ENCODE measurements at regions not wholly inside any gene's neighbourhood (a gene's known extent, or its start where the extent isn't known, plus 50 kb on each side); places are given as distances from the start of the nearest gene placed in this dataset.

DNA sequence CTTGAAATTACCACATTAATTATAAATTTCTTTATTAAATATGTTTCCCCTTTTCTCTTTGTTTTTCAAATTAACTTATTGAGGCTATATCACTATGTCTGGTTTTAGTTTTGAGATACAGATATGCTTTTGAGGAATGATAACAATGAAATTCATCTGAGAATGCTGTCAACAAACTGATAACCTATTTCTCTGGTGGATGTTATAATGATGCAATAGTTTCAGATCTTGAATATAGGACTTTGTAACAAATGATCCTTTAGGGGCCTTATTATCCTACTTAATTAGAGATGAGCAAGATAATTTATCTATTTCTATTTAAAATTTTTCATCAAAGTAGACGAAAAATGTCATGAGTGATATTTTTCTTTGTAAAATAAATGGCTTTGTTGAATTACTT lies 123.7 kb downstream of the MAGEB17 start:
- ATAC-seq (replicated peaks; ENCODE audit: extremely low read depth, poor library complexity, severe bottlenecking) (no peak), DNase-seq (ENCODE audit: low spot score in 2 of 2) (no peak)
- H3K9me3 Mint-ChIP-seq: peaks cover 7% of the 10 kb centered on the region
- peaks cover 10% of the 10 kb centered on the region for H3K27me3 Mint-ChIP-seq
- H3K36me3 Mint-ChIP-seq (ENCODE audit: insufficient read depth): no peaks in the 10 kb centered on the region
- no peak overlapping the region for H3K4me3 Mint-ChIP-seq
- no peak overlapping the region for H3K27ac Mint-ChIP-seq (ENCODE audit: low read depth)
- no peaks in the 10 kb centered on the region for H3K4me1 Mint-ChIP-seq

DNA sequence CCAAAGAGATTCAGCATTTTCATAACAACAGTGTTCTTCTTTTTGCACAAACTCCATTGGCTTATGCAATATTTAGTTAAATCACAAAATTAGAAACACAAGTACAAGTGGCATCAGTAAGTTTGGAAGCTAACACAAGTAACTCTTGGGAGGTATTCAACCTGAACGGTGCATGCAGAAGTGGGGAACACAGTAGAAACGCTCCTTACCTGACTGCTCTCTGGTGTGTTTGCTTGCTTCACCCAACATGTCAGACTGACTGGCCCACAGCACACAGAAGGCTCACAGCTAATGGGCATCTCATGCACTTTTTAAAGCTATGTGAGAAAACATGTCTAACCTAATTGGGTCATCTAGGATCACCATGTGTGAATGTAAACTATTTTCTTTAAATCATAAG lies 133.6 kb downstream of the MAGEB17 start:
- ATAC-seq (replicated peaks; ENCODE audit: extremely low read depth, poor library complexity, severe bottlenecking) (no peak), DNase-seq (ENCODE audit: low spot score in 2 of 2) (no peak)
- H3K4me3 Mint-ChIP-seq: no peak overlapping the region
- H3K36me3 Mint-ChIP-seq (ENCODE audit: insufficient read depth): no peaks in the 10 kb centered on the region
- no peaks in the 10 kb centered on the region for H3K9me3 Mint-ChIP-seq
- no peaks in the 10 kb centered on the region for H3K27me3 Mint-ChIP-seq
- H3K27ac Mint-ChIP-seq (ENCODE audit: low read depth): no peak overlapping the region
- no peaks in the 10 kb centered on the region for H3K4me1 Mint-ChIP-seq

DNA sequence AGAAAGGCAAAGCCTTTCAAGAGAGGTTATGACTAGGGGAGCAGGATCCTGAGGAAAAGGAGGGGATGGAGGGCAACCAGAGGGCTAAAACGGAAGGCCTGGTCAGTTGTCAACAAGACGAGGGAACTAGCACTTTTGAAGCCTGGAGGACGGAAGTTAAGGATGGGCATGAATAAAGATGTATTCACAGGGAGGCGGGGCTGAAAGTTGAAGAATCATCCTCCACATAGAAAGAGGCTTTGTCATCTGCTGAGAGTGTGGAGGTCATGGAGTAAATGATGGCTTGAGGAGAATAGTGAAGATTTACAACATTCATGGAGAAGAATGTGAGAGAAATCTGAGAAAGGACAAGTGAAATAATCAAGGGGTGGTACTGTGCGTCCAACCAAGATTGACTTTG lies 137.5 kb downstream of the MAGEB17 start:
- Mint-ChIP-seq H3K4me1 (no peaks in the 10 kb centered on the region), H3K27me3 (peaks cover 6% of the 10 kb centered on the region), H3K9me3 (no peaks in the 10 kb centered on the region), H3K27ac (ENCODE audit: low read depth) (no peak overlapping the region), H3K4me3 (no peak overlapping the region), H3K36me3 (ENCODE audit: insufficient read depth) (no peaks in the 10 kb centered on the region)
- ATAC-seq (replicated peaks; ENCODE audit: extremely low read depth, poor library complexity, severe bottlenecking) (no peak), DNase-seq (ENCODE audit: low spot score in 2 of 2) (no peak)

DNA sequence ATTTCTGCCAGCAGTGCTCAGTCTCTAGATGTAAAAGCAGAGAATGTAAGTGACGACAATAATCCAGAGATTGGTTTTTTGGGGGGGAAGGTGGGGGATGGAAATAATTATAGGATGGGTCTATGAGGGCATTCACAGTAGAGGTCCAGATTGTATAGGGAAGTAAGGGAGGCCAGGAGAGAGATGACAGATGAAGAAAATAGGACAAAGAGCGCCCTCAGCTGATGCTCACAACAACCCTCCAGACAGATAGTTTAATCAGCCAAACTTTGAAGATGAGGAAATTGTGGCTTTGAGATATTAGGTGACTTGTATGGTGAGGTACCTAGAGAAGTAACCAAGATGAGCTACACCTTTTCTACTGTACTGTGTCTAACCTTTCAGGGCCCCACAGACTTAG lies 137.9 kb downstream of the MAGEB17 start:
- Mint-ChIP-seq H3K4me3 (no peak overlapping the region), H3K27ac (ENCODE audit: low read depth) (no peak overlapping the region), H3K27me3 (peaks cover 10% of the 10 kb centered on the region), H3K36me3 (ENCODE audit: insufficient read depth) (no peaks in the 10 kb centered on the region), H3K9me3 (no peaks in the 10 kb centered on the region), H3K4me1 (no peaks in the 10 kb centered on the region)
- DNase-seq (ENCODE audit: low spot score in 2 of 2) (no peak), ATAC-seq (replicated peaks; ENCODE audit: extremely low read depth, poor library complexity, severe bottlenecking) (no peak)

DNA sequence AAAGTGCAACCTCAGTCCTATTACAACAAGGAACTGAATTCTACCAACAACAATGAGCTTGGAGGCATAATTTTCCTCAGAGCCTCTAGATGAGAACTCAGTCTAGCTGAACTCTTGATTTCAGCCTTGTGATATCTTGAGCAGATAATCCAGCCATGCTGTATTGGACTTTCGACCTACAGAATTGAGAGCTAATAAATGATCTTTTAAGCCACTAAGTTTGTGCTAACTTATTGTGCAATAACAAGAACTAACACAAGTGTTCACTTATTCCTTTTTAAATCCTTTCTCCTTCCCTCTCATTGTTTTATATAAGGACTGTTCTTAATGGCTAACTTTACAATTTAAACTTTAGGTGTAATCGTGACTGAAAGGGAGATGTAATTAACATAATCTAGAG lies 140.7 kb downstream of the MAGEB17 start:
- no peak overlapping the region for H3K4me3 Mint-ChIP-seq
- H3K36me3 Mint-ChIP-seq (ENCODE audit: insufficient read depth): no peaks in the 10 kb centered on the region
- no peak for DNase-seq (ENCODE audit: low spot score in 2 of 2)
- no peaks in the 10 kb centered on the region for H3K9me3 Mint-ChIP-seq
- peaks cover 25% of the 10 kb centered on the region for H3K27me3 Mint-ChIP-seq
- ATAC-seq (replicated peaks; ENCODE audit: extremely low read depth, poor library complexity, severe bottlenecking): no peak
- no peaks in the 10 kb centered on the region for H3K4me1 Mint-ChIP-seq
- no peak overlapping the region for H3K27ac Mint-ChIP-seq (ENCODE audit: low read depth)

DNA sequence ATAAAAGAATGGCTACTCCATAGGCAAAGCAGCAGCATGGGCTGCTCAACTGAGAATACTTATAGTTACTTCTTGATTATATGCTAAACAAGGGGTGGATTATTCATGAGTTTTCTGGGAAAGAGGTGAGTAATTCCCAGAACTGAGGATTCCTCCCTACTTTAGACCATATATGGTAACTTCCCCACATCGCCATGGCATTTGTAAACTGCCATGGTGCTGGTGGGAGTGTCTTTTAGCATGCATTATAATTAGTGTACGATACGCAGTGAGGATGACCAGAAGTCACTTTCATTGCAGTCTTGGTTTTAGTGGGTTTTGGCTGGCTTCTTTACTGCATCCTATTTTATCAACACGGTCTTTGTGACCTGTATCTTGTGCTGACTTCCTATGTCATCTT lies 141.5 kb downstream of the MAGEB17 start:
- Mint-ChIP-seq H3K27me3 (peaks cover 25% of the 10 kb centered on the region), H3K4me1 (no peaks in the 10 kb centered on the region), H3K36me3 (ENCODE audit: insufficient read depth) (no peaks in the 10 kb centered on the region), H3K9me3 (no peaks in the 10 kb centered on the region), H3K4me3 (no peak overlapping the region), H3K27ac (ENCODE audit: low read depth) (no peak overlapping the region)
- DNase-seq (ENCODE audit: low spot score in 2 of 2): no peak
- no peak for ATAC-seq (replicated peaks; ENCODE audit: extremely low read depth, poor library complexity, severe bottlenecking)

DNA sequence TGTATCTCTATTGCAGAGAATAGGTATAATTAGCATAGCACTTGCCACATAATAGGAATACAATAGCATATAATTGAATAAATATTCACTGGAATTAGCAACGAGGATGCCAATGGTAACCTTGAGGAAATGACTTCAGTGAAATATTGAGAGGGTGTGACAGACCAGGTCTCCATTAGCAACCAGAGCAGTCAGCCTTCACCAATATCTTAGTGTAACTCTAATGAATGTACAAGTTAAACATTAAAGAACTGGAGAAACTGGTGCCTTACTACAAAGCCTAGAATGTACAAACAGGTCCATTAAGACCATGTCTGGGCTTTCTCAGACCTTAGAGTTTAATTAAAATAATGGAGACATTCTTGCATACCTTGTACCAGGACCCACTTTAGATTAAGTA lies 143.0 kb downstream of the MAGEB17 start:
- peaks cover 25% of the 10 kb centered on the region for H3K27me3 Mint-ChIP-seq
- no peak overlapping the region for H3K4me3 Mint-ChIP-seq
- H3K4me1 Mint-ChIP-seq: no peaks in the 10 kb centered on the region
- no peaks in the 10 kb centered on the region for H3K36me3 Mint-ChIP-seq (ENCODE audit: insufficient read depth)
- ATAC-seq (replicated peaks; ENCODE audit: extremely low read depth, poor library complexity, severe bottlenecking): no peak
- no peaks in the 10 kb centered on the region for H3K9me3 Mint-ChIP-seq
- DNase-seq (ENCODE audit: low spot score in 2 of 2): no peak
- H3K27ac Mint-ChIP-seq (ENCODE audit: low read depth): no peak overlapping the region

DNA sequence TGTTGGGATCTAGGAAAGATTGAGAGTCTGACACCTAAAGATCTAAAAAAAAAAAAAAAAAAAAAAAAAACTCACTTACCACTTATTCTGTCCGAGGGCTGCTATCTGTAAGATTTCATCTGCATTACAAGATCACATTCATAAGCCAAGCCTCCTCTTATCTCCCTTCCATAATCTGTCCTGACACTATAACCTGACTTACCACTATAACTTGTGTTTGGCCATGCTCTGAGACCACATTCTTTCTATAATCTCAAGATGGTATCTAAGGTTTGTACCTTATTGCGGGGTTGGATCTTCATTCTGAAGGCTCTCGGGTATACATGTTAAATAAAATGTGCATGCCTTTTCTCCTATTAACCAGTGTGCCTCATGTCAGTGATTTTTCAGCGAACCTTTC lies 144.4 kb downstream of the MAGEB17 start:
- Mint-ChIP-seq H3K9me3 (no peaks in the 10 kb centered on the region), H3K27ac (ENCODE audit: low read depth) (no peak overlapping the region), H3K4me1 (no peaks in the 10 kb centered on the region), H3K4me3 (no peak overlapping the region), H3K27me3 (peaks cover 25% of the 10 kb centered on the region), H3K36me3 (ENCODE audit: insufficient read depth) (no peaks in the 10 kb centered on the region)
- ATAC-seq (replicated peaks; ENCODE audit: extremely low read depth, poor library complexity, severe bottlenecking) (no peak), DNase-seq (ENCODE audit: low spot score in 2 of 2) (no peak)

DNA sequence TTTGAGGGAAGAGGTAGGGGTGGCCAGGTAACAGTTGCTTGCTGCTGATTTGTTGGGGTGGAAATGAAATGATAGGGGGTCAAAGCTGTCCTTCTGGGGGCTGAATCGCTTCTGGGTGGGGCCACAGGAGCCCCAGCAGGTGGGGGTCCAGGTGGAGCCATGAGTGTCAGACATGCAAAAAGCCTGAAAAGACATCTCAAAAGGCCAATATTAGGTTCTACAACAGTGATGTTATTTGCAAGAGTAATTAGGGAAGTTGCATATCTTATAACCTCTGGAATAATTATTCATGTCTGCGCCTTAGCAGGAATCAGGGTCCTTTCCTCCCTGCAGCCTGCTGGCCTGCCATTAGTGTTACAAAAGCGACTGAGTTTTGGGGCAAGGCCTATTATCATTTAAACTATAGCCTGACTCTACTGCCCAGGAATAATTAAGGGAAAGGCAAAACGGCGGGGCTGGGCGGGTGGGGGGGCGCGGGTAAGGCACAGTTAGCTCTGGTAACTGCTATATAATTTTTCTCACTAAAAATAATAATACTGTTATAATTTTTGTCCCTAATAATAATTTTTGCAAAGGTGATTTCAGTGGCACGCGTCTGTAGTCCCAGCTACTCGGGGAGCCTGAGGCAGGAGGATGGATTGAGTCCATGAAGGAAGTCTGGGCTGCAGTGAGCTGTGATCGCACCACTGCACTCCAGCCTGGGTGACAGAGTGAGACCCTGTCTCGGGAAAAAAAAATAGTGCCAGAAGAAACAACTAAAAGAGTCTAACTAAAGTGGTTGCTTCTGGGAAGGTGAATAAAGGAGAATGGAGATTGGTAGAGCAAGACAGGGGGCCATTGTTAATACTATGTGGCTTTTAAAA lies 145.7 kb downstream of the MAGEB17 start:
- no peaks in the 10 kb centered on the region for H3K4me1 Mint-ChIP-seq
- DNase-seq (ENCODE audit: low spot score in 2 of 2): no peak
- H3K36me3 Mint-ChIP-seq (ENCODE audit: insufficient read depth): no peaks in the 10 kb centered on the region
- no peak overlapping the region for H3K4me3 Mint-ChIP-seq
- H3K9me3 Mint-ChIP-seq: no peaks in the 10 kb centered on the region
- ATAC-seq (replicated peaks; ENCODE audit: extremely low read depth, poor library complexity, severe bottlenecking): no peak
- H3K27me3 Mint-ChIP-seq: peaks cover 25% of the 10 kb centered on the region
- no peak overlapping the region for H3K27ac Mint-ChIP-seq (ENCODE audit: low read depth)

DNA sequence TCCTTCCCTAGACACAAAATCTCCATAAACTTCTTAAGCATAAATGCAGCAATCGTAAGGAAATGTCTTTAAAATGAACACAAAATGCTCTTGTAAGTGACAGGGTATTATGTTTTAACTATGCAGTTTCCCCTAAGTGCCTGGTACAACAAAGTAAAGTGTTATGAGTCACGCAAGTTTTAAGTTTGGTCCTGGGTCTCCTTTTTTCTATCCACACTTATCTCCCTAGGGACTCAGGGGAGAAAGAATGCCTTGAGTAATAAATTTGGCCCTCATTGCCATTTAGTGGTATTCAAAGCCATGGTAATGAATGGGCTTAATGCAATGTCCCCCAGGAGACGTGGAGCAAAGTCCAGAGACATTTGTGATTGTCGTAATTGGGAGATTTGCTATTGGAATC lies 149.1 kb downstream of the MAGEB17 start:
- no peak overlapping the region for H3K4me3 Mint-ChIP-seq
- DNase-seq (ENCODE audit: low spot score in 2 of 2): no peak
- no peaks in the 10 kb centered on the region for H3K36me3 Mint-ChIP-seq (ENCODE audit: insufficient read depth)
- H3K27ac Mint-ChIP-seq (ENCODE audit: low read depth): no peak overlapping the region
- H3K9me3 Mint-ChIP-seq: no peaks in the 10 kb centered on the region
- H3K4me1 Mint-ChIP-seq: no peaks in the 10 kb centered on the region
- H3K27me3 Mint-ChIP-seq: peaks cover 27% of the 10 kb centered on the region
- ATAC-seq (replicated peaks; ENCODE audit: extremely low read depth, poor library complexity, severe bottlenecking): no peak

DNA sequence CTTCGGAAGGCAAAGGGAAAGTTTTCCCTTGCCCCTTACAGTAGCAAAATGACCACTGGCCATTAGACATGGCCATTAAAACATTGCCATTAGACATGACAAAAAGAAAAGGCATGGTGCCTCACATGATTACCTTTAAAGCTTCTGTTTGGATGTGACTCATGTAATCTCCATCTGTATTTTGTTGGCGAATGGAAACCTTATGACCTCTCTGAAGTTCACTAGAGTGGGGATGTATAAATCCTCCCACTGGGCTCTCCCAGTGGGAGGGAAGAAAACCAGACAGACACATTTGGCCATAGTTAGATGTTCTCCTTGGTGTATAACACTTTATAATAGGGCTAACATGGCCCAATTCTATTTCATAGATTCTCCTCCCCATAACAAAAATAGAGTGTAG lies 152.6 kb downstream of the MAGEB17 start:
- no peak overlapping the region for H3K27ac Mint-ChIP-seq (ENCODE audit: low read depth)
- H3K27me3 Mint-ChIP-seq: peaks cover 15% of the 10 kb centered on the region
- H3K4me1 Mint-ChIP-seq: no peaks in the 10 kb centered on the region
- no peaks in the 10 kb centered on the region for H3K9me3 Mint-ChIP-seq
- no peaks in the 10 kb centered on the region for H3K36me3 Mint-ChIP-seq (ENCODE audit: insufficient read depth)
- no peak for DNase-seq (ENCODE audit: low spot score in 2 of 2)
- no peak for ATAC-seq (replicated peaks; ENCODE audit: extremely low read depth, poor library complexity, severe bottlenecking)
- H3K4me3 Mint-ChIP-seq: no peak overlapping the region

DNA sequence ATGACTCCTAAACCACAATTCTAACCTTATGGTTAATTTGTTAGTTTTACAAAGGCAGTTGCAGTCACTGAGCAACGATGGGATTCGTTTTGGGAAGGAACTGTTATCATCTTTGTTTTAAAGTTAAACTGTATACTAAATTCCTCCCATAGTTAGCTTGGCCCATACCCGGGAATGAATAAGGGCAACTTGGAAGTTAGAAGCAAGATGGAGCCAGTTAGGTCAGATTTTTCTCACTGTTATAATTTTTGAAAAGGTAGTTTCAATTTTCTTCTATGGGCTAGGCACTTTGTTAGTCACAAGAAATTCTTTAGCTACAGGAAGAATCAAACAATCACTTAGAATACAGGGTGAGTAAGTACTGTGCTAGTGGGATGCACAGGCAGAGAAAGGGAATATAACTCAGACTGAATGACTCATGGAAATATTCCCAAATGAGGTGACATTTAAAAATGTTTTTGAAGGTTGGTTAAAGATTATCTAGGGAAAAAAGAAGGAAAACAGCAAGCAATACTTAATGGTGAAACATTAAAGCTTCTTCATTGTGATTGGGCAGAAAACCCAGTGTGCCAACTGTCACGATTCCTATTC lies 153.6 kb downstream of the MAGEB17 start:
- no peak for ATAC-seq (replicated peaks; ENCODE audit: extremely low read depth, poor library complexity, severe bottlenecking)
- Mint-ChIP-seq H3K4me1 (no peaks in the 10 kb centered on the region), H3K27me3 (peaks cover 15% of the 10 kb centered on the region), H3K9me3 (no peaks in the 10 kb centered on the region), H3K27ac (ENCODE audit: low read depth) (no peak overlapping the region), H3K36me3 (ENCODE audit: insufficient read depth) (no peaks in the 10 kb centered on the region), H3K4me3 (no peak overlapping the region)
- no peak for DNase-seq (ENCODE audit: low spot score in 2 of 2)

DNA sequence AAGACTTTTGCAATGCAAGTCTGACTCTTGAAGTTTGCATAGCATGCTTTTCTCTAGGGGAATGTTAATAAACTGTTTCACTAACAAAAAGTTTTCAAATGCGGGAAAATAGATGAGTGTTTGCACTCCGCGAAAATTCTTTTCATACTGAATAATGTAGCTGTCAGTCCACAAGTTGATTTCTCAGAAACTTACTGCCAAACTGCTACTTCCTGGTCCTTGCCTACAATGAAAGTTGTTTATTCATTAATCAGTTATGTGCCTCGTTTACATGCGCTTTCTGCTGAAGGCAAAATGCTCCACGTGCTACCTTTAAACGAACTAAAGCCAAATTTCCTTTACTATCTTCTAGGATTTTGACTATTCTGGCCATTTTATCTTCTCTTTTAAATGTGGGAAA lies 166.2 kb downstream of the MAGEB17 start:
- Mint-ChIP-seq H3K4me1 (no peaks in the 10 kb centered on the region), H3K36me3 (ENCODE audit: insufficient read depth) (no peaks in the 10 kb centered on the region), H3K9me3 (peaks cover 4% of the 10 kb centered on the region), H3K27ac (ENCODE audit: low read depth) (no peak overlapping the region), H3K27me3 (no peaks in the 10 kb centered on the region), H3K4me3 (no peak overlapping the region)
- ATAC-seq (replicated peaks; ENCODE audit: extremely low read depth, poor library complexity, severe bottlenecking): no peak
- DNase-seq (ENCODE audit: low spot score in 2 of 2): no peak

Measured in central memory CD8-positive, alpha-beta T cell (primary cell).